Endothelial cell of hepatic sinusoid (primary cell): ENCODE measurements at regions not wholly inside any gene's neighbourhood (a gene's known extent, or its start where the extent isn't known, plus 50 kb on each side); places are given as distances from the start of the nearest gene placed in this dataset.
"Not testable (repeated sequence)": the region's sequence is repeated elsewhere in the genome, so short reads cannot be mapped to it uniquely, and the experiment has no call there.

Experiments
- in situ Hi-C: cut with HindIII; loops from 2 replicates; pipeline ENCODE4 v1.10.0; 2017; ENCODE audit warnings: low sequenced_read_pairs

GRCh38 chr1:203996126-203996525 is 76.8 kb upstream of the SOX13 start:
- in situ Hi-C loops: no loop called here

GRCh38 chr1:203998571-203998970 is 74.3 kb upstream of the SOX13 start:
- in situ Hi-C loops: not testable (repeated sequence)

DNA sequence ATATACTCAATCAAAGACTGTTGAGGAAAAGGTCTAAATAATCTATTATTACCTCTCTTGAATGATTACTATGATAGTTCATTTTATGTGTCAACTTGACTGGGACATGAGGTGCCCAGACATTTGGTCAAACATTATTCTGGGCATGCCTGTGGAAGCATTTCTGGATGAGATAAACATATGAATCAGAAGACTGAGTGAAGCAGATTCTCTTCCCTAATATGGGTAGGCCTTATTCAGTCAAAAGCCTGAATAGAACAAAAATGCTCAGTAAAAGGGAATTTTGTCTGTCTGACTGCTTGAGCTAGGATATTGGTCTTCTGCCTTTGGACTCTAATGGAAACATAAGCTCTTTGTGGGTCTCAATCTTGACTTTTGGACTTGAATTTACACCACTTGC is 73.3 kb upstream of the SOX13 start:
- in situ Hi-C loops: no loop called here

DNA sequence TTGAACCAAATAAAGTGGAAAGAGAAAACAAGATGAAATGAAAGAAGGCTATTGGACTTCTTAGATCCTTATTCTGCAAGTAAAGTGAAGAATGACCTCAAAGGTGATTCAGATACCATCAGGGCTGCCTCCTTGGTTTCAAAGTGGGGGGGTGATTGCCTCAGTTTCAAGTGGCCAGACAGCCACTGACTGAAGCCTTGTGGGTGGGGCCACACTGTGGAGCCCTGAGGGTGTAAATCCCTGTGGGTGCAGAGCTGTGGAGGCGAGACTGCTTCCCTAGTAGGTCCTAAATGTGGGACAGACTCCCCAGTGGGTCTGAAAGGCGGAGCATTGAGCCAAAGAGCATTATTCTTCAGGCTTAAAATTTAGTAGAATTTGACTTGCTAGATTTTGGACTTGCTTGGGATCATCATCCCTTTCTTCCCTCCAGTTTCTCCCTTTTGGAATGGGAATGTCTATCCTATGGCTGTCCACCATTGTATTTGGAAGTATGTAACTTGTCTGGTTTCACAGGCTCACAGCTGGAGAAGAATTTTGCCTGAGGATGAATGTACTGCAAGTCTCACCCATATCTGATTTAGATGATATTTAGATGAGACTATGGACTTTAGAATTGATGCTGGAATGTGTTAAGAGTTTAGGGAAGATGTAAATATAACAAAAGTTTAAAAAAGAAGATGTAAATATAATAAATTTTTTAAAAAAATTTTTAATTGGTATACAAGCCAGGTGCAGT is 71.6 kb upstream of the SOX13 start:
- in situ Hi-C loops: no loop called here

GRCh38 chr1:204002614-204003013 is 70.3 kb upstream of the SOX13 start:
- in situ Hi-C loops: no loop called here

DNA sequence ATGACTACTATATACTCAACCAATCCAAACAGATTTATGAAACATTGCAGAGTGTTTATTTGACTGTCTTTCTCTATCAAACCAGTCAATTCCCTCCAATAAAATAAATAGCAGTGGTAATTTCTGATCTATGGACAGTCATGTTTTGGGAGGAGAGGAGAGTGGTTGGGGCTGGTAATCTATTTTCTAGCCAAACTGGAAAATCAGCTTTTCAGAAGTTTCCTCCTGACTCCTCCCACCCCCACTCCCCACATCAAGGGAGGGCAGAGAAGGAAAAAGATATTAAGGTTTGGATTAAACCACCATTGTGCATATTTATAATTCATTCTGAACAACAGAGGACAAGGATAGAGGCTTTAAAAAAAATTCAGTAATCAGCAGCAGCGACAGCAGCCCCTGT is 69.4 kb upstream of the SOX13 start:
- in situ Hi-C loops: no loop called here

DNA sequence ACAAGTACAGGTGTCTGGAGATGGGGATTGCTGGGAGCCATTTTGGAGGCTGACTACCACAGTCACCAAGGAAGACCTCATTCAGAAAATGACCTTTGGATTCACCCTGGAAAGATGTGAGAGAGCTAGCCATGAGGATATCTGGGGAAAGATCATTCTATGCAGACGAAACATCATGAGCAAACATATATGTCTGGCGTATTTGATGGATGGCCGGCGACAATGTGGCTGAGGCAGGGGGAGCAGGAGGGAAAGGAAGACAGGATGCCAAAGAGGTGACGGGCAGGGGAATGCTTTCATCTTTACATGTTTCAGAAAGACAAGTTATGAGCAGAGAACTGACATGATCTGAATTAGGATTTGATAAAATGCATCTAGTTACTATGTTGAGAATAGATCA is 61.5 kb upstream of the SOX13 start:
- in situ Hi-C loops: no loop called here

DNA sequence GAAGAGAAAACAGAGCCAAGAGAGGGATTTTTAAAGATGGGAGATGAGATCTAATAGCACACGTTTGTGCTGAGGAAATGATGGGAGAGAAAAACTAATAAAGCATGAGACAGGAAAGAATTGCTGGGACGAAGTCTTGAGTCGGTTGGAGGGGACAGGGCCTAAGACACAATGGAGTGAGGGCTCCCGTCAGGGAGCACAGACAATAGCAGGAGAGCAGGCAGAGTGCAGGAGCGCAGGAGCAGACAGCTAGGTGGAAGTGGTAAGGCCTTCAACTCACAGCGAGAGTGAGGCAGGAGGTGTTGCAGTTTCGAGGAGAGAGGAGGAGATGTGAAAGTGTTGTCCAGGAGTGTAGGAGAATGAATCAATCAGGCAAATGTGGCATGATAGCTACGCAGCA is 59.9 kb upstream of the SOX13 start:
- in situ Hi-C loops: no loop called here

DNA sequence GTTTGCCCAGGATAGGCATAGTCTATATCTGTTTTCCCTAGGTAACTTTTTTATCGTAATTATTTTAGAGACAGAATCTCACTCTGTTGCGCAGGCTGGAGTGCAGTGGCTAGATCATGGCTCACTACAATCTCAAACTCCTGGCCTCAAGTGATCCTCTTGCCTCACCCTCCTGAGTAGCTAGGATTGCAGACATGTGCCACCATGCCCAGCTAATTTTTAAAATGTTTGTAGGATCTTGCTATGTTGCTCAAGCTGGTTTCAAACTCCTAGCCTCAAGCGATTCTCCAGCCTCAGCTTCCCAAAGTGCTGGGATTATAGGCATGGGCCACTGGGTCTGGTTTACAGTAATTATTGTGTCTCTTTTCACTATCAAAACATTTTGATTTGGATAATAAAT is 58.6 kb upstream of the SOX13 start:
- in situ Hi-C loops: no loop called here

GRCh38 chr1:204014961-204015360 is 58.0 kb upstream of the SOX13 start:
- in situ Hi-C loops: not testable (repeated sequence)

- in situ Hi-C loops: no loop called here
These were observed 55.9 kb upstream of the SOX13 start for GRCh38 chr1:204017032-204017431.

- in situ Hi-C loops: no loop called here
These were observed 54.5 kb upstream of the SOX13 start for GRCh38 chr1:204018460-204018859.
